VCaP (cell line): ENCODE measurements at regions not wholly inside any gene's neighbourhood (a gene's known extent, or its start where the extent isn't known, plus 50 kb on each side); places are given as distances from the start of the nearest gene placed in this dataset.

Source experiments
- H3K27ac ChIP-seq: fragments of 450-650 bp; 2 replicates; pipeline ENCODE4 v1.5.1; 2017
- TF ChIP-seq, protein P1 (sequence below): fragments of 450-650 bp; conservative IDR thresholded peaks from 2 replicates; pipeline ENCODE4 v1.5.1; 2017; ENCODE audit warnings: mild to moderate bottlenecking, moderate library complexity

- no peak overlapping the region for H3K27ac ChIP-seq
- TF ChIP-seq, protein P1, sequence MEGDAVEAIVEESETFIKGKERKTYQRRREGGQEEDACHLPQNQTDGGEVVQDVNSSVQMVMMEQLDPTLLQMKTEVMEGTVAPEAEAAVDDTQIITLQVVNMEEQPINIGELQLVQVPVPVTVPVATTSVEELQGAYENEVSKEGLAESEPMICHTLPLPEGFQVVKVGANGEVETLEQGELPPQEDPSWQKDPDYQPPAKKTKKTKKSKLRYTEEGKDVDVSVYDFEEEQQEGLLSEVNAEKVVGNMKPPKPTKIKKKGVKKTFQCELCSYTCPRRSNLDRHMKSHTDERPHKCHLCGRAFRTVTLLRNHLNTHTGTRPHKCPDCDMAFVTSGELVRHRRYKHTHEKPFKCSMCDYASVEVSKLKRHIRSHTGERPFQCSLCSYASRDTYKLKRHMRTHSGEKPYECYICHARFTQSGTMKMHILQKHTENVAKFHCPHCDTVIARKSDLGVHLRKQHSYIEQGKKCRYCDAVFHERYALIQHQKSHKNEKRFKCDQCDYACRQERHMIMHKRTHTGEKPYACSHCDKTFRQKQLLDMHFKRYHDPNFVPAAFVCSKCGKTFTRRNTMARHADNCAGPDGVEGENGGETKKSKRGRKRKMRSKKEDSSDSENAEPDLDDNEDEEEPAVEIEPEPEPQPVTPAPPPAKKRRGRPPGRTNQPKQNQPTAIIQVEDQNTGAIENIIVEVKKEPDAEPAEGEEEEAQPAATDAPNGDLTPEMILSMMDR, result no peak
Measured at GRCh38 chr10:130993612-130994011, 317.9 kb downstream of the TCERG1L start.

DNA sequence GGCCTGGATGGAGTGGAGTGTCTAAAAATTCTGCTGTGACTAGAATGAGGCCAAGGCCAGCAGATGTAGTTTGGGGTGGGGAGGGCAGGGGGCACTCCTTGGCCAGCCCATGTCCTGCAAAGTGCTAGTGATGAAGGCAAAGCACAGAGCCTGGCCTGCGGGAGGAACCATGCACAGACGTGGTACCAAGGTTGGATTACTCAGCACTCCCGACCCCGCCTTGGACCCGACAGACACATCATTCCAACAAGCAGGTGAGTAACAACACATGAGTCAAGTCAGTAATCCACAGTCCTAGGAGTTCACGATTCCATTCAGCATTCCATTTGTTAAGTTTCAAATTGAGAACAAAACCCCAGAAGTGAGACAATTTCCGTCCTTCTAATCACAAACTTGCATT lies 317.3 kb downstream of the TCERG1L start:
- TF ChIP-seq, protein P1, result no peak
- H3K27ac ChIP-seq, result no peak overlapping the region

DNA sequence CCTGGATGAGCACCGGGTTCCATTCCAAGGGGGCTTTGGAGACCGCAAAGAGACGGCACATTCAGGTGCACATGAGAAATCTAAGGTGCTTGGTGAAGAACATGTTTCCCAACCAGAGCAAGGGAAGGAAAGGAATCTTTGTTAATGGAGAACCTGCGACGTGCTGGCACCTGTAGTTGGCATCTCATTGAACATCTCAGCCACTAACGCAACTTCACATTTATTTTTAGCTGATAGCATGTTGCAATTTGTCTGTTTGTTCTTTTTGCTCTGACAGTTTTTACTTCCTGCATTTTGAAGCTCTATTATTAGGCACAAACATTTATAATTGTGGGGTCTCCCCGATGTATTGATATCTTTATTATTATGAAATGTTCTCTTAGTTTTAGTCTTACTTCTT lies 316.7 kb downstream of the TCERG1L start:
- H3K27ac ChIP-seq, result no peak overlapping the region
- TF ChIP-seq, protein P1, result no peak

- TF ChIP-seq, protein P1, result no peak
- H3K27ac ChIP-seq, result no peak overlapping the region
Measured at GRCh38 chr10:130997267-130998045, 314.1 kb downstream of the TCERG1L start.

- TF ChIP-seq, protein P1, result no peak
- H3K27ac ChIP-seq, result no peak overlapping the region
Measured at GRCh38 chr10:130998046-130998435, 313.5 kb downstream of the TCERG1L start.

DNA sequence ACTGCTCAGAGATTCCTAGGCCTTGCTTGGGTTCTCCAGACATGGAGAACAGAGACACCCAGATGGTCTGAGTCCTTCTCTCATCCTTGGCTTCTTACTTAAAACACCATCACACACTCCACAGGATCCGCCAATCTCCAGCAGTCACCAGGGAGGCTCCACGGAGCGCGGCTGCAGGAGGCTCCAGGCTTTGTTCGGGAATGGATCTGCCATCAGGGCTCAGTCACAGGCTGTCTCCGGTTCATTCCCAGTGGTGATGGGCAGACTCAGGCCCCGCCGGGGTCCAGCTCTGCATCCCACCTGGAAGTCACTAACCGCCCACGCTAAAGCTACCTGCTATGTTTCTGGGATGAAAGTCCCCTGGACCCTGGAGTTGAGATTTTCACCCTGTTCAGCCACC lies 312.9 kb downstream of the TCERG1L start:
- H3K27ac ChIP-seq, result no peak overlapping the region
- TF ChIP-seq, protein P1, result no peak

- TF ChIP-seq, protein P1, result no peak
- no peak overlapping the region for H3K27ac ChIP-seq
Measured at GRCh38 chr10:130999376-131000202, 311.9 kb downstream of the TCERG1L start.
